ENCODE measurements at regions not wholly inside any gene's neighbourhood (a gene's known extent, or its start where the extent isn't known, plus 50 kb on each side); places are given as distances from the start of the nearest gene placed in this dataset.

GRCh38 chr16:66228792-66229191 is 137.7 kb upstream of the CDH5 start (continued):
- no peak for TF ChIP-seq ZNF274 (IDR thresholded peaks at IDR 0.05; ENCODE audit: borderline replicate concordance, extremely low read depth, low read length)

Measured in H1 (cell line).